Body of pancreas (tissue), 4 donors: ENCODE measurements at regions not wholly inside any gene's neighbourhood (a gene's known extent, or its start where the extent isn't known, plus 50 kb on each side); places are given as distances from the start of the nearest gene placed in this dataset.

Experiments
- CTCF ChIP-seq, 7 experiments: fragments of 450-650 bp in 4 of 7; fragments of 200-600 bp in 3 of 7; sonication (generic) in 3 of 7; IDR thresholded peaks; one replicate each; pipeline ENCODE4 v1.5.1; 2016 to 2019; ENCODE audit warnings: antibody characterized with exemption in 7 of 7
- POLR2A ChIP-seq, 3 donors: fragments of 450-650 bp; IDR thresholded peaks; one replicate each; pipeline ENCODE4 v1.6.1; 2016; ENCODE audit warnings: antibody characterized with exemption in 3 of 3, mild to moderate bottlenecking in 2 of 3

- TF ChIP-seq POLR2A (IDR thresholded peaks at IDR 0.05) (no peak), CTCF (IDR thresholded peaks at IDR 0.05) (no peak)
Observed at GRCh38 chr12:92541731-92542130, 161.1 kb upstream of the PLEKHG7 start.
